Smooth muscle cell (in vitro differentiated cells): ENCODE measurements at regions not wholly inside any gene's neighbourhood (a gene's known extent, or its start where the extent isn't known, plus 50 kb on each side); places are given as distances from the start of the nearest gene placed in this dataset.

ENCODE experiments used
- DNase-seq: peaks from one replicate; lab custom pipeline; 2025; ENCODE audit not compliant: unreplicated experiment; lab: John Stamatoyannopoulos, UW
- H2AFZ ChIP-seq: fragments of 200-600 bp; sonication (generic); 2 replicates; pipeline ENCODE4 v1.6.0; 2016; ENCODE audit warnings: antibody characterized with exemption, low read depth, mild to moderate bottlenecking
- H3F3A ChIP-seq: fragments of 200-600 bp; sonication (generic); 2 replicates; pipeline ENCODE4 v1.6.0; 2017; ENCODE audit warnings: antibody characterized with exemption, low read depth
- H3K27ac ChIP-seq: fragments of 200-600 bp; sonication (generic); 2 replicates; pipeline ENCODE4 v1.5.1; 2016; ENCODE audit warnings: low read depth, mild to moderate bottlenecking
- H3K27me3 ChIP-seq: fragments of 200-600 bp; sonication (generic); 2 replicates; pipeline ENCODE4 v1.6.1; 2016; ENCODE audit warnings: low read depth, mild to moderate bottlenecking
- H3K36me3 ChIP-seq: fragments of 200-600 bp; sonication (generic); 2 replicates; pipeline ENCODE4 v1.5.1; 2016; ENCODE audit warnings: low read depth
- H3K4me1 ChIP-seq: fragments of 200-600 bp; sonication (generic); 2 replicates; pipeline ENCODE4 v1.5.1; 2016; ENCODE audit warnings: low read depth
- H3K4me2 ChIP-seq: fragments of 200-600 bp; sonication (generic); 2 replicates; pipeline ENCODE4 v1.6.0; 2016; ENCODE audit warnings: mild to moderate bottlenecking
- H3K4me3 ChIP-seq: fragments of 200-600 bp; sonication (generic); 2 replicates; pipeline ENCODE4 v1.5.1; 2016; ENCODE audit warnings: mild to moderate bottlenecking
- H3K79me2 ChIP-seq: fragments of 200-600 bp; sonication (generic); 2 replicates; pipeline ENCODE4 v1.6.0; 2016; ENCODE audit warnings: low read depth, mild to moderate bottlenecking
- H3K9ac ChIP-seq: fragments of 200-600 bp; sonication (generic); 2 replicates; pipeline ENCODE4 v1.6.0; 2016; ENCODE audit warnings: low read depth
- H3K9me3 ChIP-seq: fragments of 200-600 bp; sonication (generic); replicated peaks from 2 replicates; pipeline ENCODE4 v1.5.1; 2016; ENCODE audit warnings: low read depth
- H4K20me1 ChIP-seq: fragments of 200-600 bp; sonication (generic); 2 replicates; pipeline ENCODE4 v1.6.0; 2016; ENCODE audit warnings: low read depth
- WGBS: methylation state at CpG from one replicate; pipeline ENCODE4 v1.1.7; 2016; ENCODE audit warnings: low lambda C conversion rate; 5-methylcytosine and 5-hydroxymethylcytosine counted together
- TF ChIP-seq, protein P1 (sequence below): fragments of 200-600 bp; sonication (generic); IDR thresholded peaks from 2 replicates; pipeline ENCODE4 v1.5.1; 2017; ENCODE audit warnings: borderline replicate concordance, mild to moderate bottlenecking, antibody characterized with exemption; ENCODE audit not compliant: insufficient read depth, poor library complexity, severe bottlenecking

- TF ChIP-seq, protein P1, sequence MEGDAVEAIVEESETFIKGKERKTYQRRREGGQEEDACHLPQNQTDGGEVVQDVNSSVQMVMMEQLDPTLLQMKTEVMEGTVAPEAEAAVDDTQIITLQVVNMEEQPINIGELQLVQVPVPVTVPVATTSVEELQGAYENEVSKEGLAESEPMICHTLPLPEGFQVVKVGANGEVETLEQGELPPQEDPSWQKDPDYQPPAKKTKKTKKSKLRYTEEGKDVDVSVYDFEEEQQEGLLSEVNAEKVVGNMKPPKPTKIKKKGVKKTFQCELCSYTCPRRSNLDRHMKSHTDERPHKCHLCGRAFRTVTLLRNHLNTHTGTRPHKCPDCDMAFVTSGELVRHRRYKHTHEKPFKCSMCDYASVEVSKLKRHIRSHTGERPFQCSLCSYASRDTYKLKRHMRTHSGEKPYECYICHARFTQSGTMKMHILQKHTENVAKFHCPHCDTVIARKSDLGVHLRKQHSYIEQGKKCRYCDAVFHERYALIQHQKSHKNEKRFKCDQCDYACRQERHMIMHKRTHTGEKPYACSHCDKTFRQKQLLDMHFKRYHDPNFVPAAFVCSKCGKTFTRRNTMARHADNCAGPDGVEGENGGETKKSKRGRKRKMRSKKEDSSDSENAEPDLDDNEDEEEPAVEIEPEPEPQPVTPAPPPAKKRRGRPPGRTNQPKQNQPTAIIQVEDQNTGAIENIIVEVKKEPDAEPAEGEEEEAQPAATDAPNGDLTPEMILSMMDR: no peak
- H3K9me3 ChIP-seq: no peaks in the 10 kb centered on the region
- H3K27ac ChIP-seq: no peak overlapping the region
- H3K36me3 ChIP-seq: no peaks in the 10 kb centered on the region
- no peak overlapping the region for H3K4me2 ChIP-seq
- DNase-seq: no peak
- H3K79me2 ChIP-seq: no peaks in the 10 kb centered on the region
- WGBS: 91% methylated on average over 7 of the region's 7 CpGs
- no peaks in the 10 kb centered on the region for H3F3A ChIP-seq
- no peaks in the 10 kb centered on the region for H3K4me1 ChIP-seq
- H3K4me3 ChIP-seq: no peak overlapping the region
- no peaks in the 10 kb centered on the region for H4K20me1 ChIP-seq
- no peak overlapping the region for H3K9ac ChIP-seq
- H2AFZ ChIP-seq: peak overlapping the region; percentile 50
- no peaks in the 10 kb centered on the region for H3K27me3 ChIP-seq
Observed at GRCh38 chr14:44113769-44114730, 393.0 kb downstream of the FSCB start.

GRCh38 chr14:44112774-44113460 lies 394.2 kb downstream of the FSCB start:
- no peaks in the 10 kb centered on the region for H3F3A ChIP-seq
- no peak overlapping the region for H3K4me2 ChIP-seq
- no peak overlapping the region for H3K9ac ChIP-seq
- no peaks in the 10 kb centered on the region for H3K4me1 ChIP-seq
- no peak overlapping the region for H3K4me3 ChIP-seq
- H2AFZ ChIP-seq: peak overlapping the region; percentile 50
- no peaks in the 10 kb centered on the region for H4K20me1 ChIP-seq
- no peaks in the 10 kb centered on the region for H3K36me3 ChIP-seq
- TF ChIP-seq, protein P1: no peak
- no peaks in the 10 kb centered on the region for H3K9me3 ChIP-seq
- H3K27me3 ChIP-seq: no peaks in the 10 kb centered on the region
- no peak for DNase-seq
- H3K27ac ChIP-seq: no peak overlapping the region
- no peaks in the 10 kb centered on the region for H3K79me2 ChIP-seq

GRCh38 chr14:44109036-44109435 lies 398.0 kb downstream of the FSCB start:
- Histone ChIP-seq H3K4me3 (no peak overlapping the region), H3K27ac (no peak overlapping the region), H3K36me3 (no peaks in the 10 kb centered on the region), H3K4me1 (no peaks in the 10 kb centered on the region), H3K9ac (no peak overlapping the region), H3K4me2 (no peak overlapping the region), H3K79me2 (no peaks in the 10 kb centered on the region), H3K9me3 (peaks cover 9% of the 10 kb centered on the region), H3F3A (no peaks in the 10 kb centered on the region), H4K20me1 (no peaks in the 10 kb centered on the region), H3K27me3 (no peaks in the 10 kb centered on the region), H2AFZ (no peak overlapping the region)
- DNase-seq: no peak
- TF ChIP-seq, protein P1: no peak
- 88% methylated on average over 1 of the region's 1 CpG for WGBS
